ENCODE measurements at regions not wholly inside any gene's neighbourhood (a gene's known extent, or its start where the extent isn't known, plus 50 kb on each side); places are given as distances from the start of the nearest gene placed in this dataset.

- TF ChIP-seq CTCF (IDR thresholded peaks at IDR 0.05): no peak
- TF ChIP-seq POLR2A (IDR thresholded peaks at IDR 0.05): no peak
- no peak for TF ChIP-seq EP300 (IDR thresholded peaks at IDR 0.05)
Observed at GRCh38 chrX:65925592-65925991, 114.3 kb downstream of the VSIG4 start.

Data from tibial nerve (tissue), 4 donors.